OCI-LY1 (cell line): ENCODE measurements at regions not wholly inside any gene's neighbourhood (a gene's known extent, or its start where the extent isn't known, plus 50 kb on each side); places are given as distances from the start of the nearest gene placed in this dataset.
"Not testable (repeated sequence)": the region's sequence is repeated elsewhere in the genome, so short reads cannot be mapped to it uniquely, and the experiment has no call there.

Source experiments
- H2AFZ ChIP-seq: fragments of 200-600 bp; sonication (generic), shearing (Covaris generic); 2 replicates; pipeline ENCODE4 v1.6.0; 2014; ENCODE audit warnings: antibody characterized with exemption, mild to moderate bottlenecking, low read length
- H3F3A ChIP-seq: fragments of 200-600 bp; sonication (generic), shearing (Covaris generic); 2 replicates; pipeline ENCODE4 v1.6.0; 2014; ENCODE audit warnings: mild to moderate bottlenecking, antibody characterized with exemption, low read length, moderate library complexity; ENCODE audit not compliant: insufficient read depth
- H3K27ac ChIP-seq: fragments of 200-600 bp; sonication (generic); 2 replicates; pipeline ENCODE4 v1.5.1; 2014; ENCODE audit warnings: low read length, mixed run types, mild to moderate bottlenecking, low read depth; ENCODE audit not compliant: poor library complexity, severe bottlenecking
- H3K27me3 ChIP-seq: fragments of 200-600 bp; sonication (generic); 2 replicates; pipeline ENCODE4 v1.6.0; 2014; ENCODE audit warnings: antibody characterized with exemption, mild to moderate bottlenecking, low read length, moderate library complexity; ENCODE audit not compliant: insufficient read depth
- H3K36me3 ChIP-seq: fragments of 200-600 bp; sonication (generic); 2 replicates; pipeline ENCODE4 v1.6.1; 2014; ENCODE audit warnings: mild to moderate bottlenecking, antibody characterized with exemption, low read length, moderate library complexity, mixed read lengths; ENCODE audit not compliant: insufficient read depth
- H3K4me1 ChIP-seq: fragments of 200-600 bp; sonication (generic); 2 replicates; pipeline ENCODE4 v1.5.1; 2014; ENCODE audit warnings: mild to moderate bottlenecking, low read length, moderate library complexity; ENCODE audit not compliant: insufficient read depth, severe bottlenecking
- H3K4me2 ChIP-seq: fragments of 200-600 bp; sonication (generic), shearing (Covaris generic); 2 replicates; pipeline ENCODE4 v1.6.1; 2014; ENCODE audit warnings: low read length
- H3K4me3 ChIP-seq: fragments of 200-600 bp; sonication (generic); 2 replicates; pipeline ENCODE4 v1.5.1; 2014; ENCODE audit warnings: low read length, low read depth, mild to moderate bottlenecking, mixed read lengths; ENCODE audit not compliant: poor library complexity, severe bottlenecking
- H3K79me2 ChIP-seq: fragments of 200-600 bp; shearing (Covaris generic); 2 replicates; pipeline ENCODE4 v1.6.1; 2016; ENCODE audit warnings: mixed run types, low read length, mixed read lengths; ENCODE audit not compliant: insufficient read depth
- H3K9ac ChIP-seq: fragments of 200-600 bp; sonication (generic), shearing (Covaris generic); 2 replicates; pipeline ENCODE4 v1.6.1; 2014; ENCODE audit warnings: mild to moderate bottlenecking, low read length, mixed read lengths
- H3K9me2 ChIP-seq: fragments of 200-600 bp; sonication (generic), shearing (Covaris generic); 2 replicates; pipeline ENCODE4 v1.6.1; 2014; ENCODE audit warnings: low read depth, mild to moderate bottlenecking, low read length, mixed read lengths
- H3K9me3 ChIP-seq: fragments of 200-600 bp; shearing (Covaris generic); 2 replicates; pipeline ENCODE4 v1.6.1; 2014; ENCODE audit warnings: low read length, mixed read lengths
- H4K20me1 ChIP-seq: fragments of 200-600 bp; sonication (generic), shearing (Covaris generic); 2 replicates; pipeline ENCODE4 v1.6.0; 2016; ENCODE audit warnings: mild to moderate bottlenecking, low read length; ENCODE audit not compliant: insufficient read depth
- EZH2 ChIP-seq: fragments of 200-600 bp; sonication (generic), shearing (Covaris generic); IDR thresholded peaks from 2 replicates; pipeline ENCODE4 v1.8.0; 2017; ENCODE audit warnings: borderline replicate concordance, mixed run types, mild to moderate bottlenecking, antibody characterized with exemption, low read length, moderate library complexity, mixed read lengths
- TF ChIP-seq, protein P1 (sequence below): fragments of 200-600 bp; sonication (generic), shearing (Covaris generic); IDR thresholded peaks from 2 replicates; pipeline ENCODE4 v1.5.1; 2017; ENCODE audit warnings: mild to moderate bottlenecking, antibody characterized with exemption, low read length, moderate library complexity, mixed read lengths

DNA sequence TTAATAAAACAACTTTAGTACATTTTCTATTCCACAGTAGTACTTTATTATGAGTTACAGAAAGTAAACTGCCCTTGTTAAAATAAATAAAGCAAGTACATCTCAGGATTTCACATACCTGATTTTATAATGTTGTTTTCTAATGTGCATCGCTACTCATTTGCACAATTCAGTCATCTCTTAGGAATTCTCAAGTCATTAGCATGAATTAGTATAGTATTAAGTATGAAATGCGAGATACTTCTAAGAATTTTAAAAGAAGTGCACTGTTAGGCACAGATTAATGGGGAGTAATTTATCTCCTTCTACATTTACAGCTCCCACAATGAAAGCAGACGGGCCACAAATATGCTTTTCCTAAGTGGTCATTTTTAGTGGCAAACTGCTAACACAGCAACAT is 193.7 kb upstream of the FAM174A start:
- H3K4me2 ChIP-seq, H3K9ac ChIP-seq, H2AFZ ChIP-seq, H3K79me2 ChIP-seq, H3K9me3 ChIP-seq, H3F3A ChIP-seq, H3K27ac ChIP-seq, H3K36me3 ChIP-seq, H3K4me3 ChIP-seq, H4K20me1 ChIP-seq, H3K9me2 ChIP-seq, H3K27me3 ChIP-seq, H3K4me1 ChIP-seq: not testable (repeated sequence)

DNA sequence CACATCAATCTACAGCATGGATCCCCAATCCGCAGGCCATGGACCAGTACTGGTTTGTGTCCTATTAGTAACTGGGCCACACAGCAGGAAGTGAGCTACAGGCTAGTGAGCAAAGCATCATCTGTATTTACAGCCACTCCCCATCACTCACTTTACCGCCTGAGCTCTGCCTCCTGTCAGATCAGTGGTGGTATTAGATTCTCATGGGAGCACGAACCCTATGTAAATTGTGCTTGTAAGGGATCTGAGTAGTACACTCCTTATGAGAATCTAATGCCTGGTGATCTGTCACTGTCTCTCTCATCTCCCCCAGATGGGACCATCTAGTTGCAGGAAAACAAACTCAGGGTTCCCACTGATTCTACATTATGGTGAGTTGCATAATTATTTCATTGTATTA is 212.7 kb upstream of the FAM174A start:
- Histone ChIP-seq H2AFZ (no peak overlapping the region), H3F3A (no peaks in the 10 kb centered on the region), H4K20me1 (no peaks in the 10 kb centered on the region), H3K9ac (no peak overlapping the region), H3K27ac (no peak overlapping the region), H3K36me3 (no peaks in the 10 kb centered on the region), H3K4me1 (no peaks in the 10 kb centered on the region), H3K4me2 (no peak overlapping the region), H3K4me3 (no peak overlapping the region), H3K9me3 (no peaks in the 10 kb centered on the region), H3K9me2 (no peaks in the 10 kb centered on the region), H3K27me3 (no peaks in the 10 kb centered on the region), H3K79me2 (no peaks in the 10 kb centered on the region)
- TF ChIP-seq, protein P1, sequence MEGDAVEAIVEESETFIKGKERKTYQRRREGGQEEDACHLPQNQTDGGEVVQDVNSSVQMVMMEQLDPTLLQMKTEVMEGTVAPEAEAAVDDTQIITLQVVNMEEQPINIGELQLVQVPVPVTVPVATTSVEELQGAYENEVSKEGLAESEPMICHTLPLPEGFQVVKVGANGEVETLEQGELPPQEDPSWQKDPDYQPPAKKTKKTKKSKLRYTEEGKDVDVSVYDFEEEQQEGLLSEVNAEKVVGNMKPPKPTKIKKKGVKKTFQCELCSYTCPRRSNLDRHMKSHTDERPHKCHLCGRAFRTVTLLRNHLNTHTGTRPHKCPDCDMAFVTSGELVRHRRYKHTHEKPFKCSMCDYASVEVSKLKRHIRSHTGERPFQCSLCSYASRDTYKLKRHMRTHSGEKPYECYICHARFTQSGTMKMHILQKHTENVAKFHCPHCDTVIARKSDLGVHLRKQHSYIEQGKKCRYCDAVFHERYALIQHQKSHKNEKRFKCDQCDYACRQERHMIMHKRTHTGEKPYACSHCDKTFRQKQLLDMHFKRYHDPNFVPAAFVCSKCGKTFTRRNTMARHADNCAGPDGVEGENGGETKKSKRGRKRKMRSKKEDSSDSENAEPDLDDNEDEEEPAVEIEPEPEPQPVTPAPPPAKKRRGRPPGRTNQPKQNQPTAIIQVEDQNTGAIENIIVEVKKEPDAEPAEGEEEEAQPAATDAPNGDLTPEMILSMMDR, result no peak
- TF ChIP-seq EZH2, result no peak

DNA sequence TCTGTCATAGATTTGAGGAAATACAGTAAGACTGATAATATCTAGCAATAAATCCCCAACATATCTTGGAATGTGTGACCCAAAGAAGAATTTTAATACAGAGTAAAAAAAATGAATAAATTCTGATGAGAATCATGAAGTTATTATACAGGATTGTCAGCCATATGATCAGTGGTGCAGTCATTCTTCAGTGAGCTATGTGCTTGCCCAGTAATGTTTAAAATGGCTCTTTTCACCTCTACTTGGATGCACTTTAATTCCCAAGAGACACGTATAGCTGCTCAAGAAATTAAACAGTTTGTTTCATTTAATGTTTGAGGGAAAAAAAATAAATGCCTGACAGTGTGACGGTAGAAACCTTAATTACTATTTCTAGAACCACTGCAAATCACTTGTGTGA is 215.3 kb upstream of the FAM174A start:
- H3K27me3 ChIP-seq, result no peaks in the 10 kb centered on the region
- H3K4me1 ChIP-seq, result no peaks in the 10 kb centered on the region
- H2AFZ ChIP-seq, result no peak overlapping the region
- no peak overlapping the region for H3K4me3 ChIP-seq
- H3K36me3 ChIP-seq, result no peaks in the 10 kb centered on the region
- H3F3A ChIP-seq, result no peaks in the 10 kb centered on the region
- no peak overlapping the region for H3K27ac ChIP-seq
- H3K79me2 ChIP-seq, result no peaks in the 10 kb centered on the region
- H3K9ac ChIP-seq, result no peak overlapping the region
- no peaks in the 10 kb centered on the region for H3K9me3 ChIP-seq
- H3K9me2 ChIP-seq, result no peaks in the 10 kb centered on the region
- H3K4me2 ChIP-seq, result no peak overlapping the region
- TF ChIP-seq, protein P1, result no peak
- TF ChIP-seq EZH2, result no peak
- no peaks in the 10 kb centered on the region for H4K20me1 ChIP-seq

DNA sequence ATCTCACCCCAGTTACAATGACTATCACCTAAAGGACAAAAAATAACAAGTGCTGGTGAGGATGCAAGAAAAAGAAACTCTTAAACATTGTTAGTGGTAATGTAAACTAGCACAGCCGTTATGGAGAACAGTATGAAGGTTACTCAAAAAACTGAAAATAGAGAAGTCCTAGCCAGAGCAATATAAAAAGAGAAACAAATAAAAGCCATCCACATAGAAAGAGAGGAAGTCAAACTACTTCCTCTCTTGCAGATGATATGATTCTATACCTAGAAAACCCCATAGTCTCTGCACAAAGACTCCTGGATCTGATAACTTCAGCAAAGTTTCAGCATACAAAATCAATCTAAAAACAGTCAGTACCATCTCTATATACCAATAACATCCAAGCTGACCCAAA is 221.5 kb upstream of the FAM174A start:
- no peaks in the 10 kb centered on the region for H3F3A ChIP-seq
- no peak for TF ChIP-seq EZH2
- TF ChIP-seq, protein P1, result no peak
- no peak overlapping the region for H3K9ac ChIP-seq
- H3K9me3 ChIP-seq, result no peaks in the 10 kb centered on the region
- no peak overlapping the region for H3K27ac ChIP-seq
- no peak overlapping the region for H3K4me2 ChIP-seq
- H3K4me3 ChIP-seq, result no peak overlapping the region
- H3K4me1 ChIP-seq, result no peaks in the 10 kb centered on the region
- no peaks in the 10 kb centered on the region for H3K36me3 ChIP-seq
- no peaks in the 10 kb centered on the region for H3K79me2 ChIP-seq
- no peak overlapping the region for H2AFZ ChIP-seq
- H3K9me2 ChIP-seq, result no peaks in the 10 kb centered on the region
- no peaks in the 10 kb centered on the region for H3K27me3 ChIP-seq
- H4K20me1 ChIP-seq, result no peaks in the 10 kb centered on the region
